ENCODE measurements at regions not wholly inside any gene's neighbourhood (a gene's known extent, or its start where the extent isn't known, plus 50 kb on each side); places are given as distances from the start of the nearest gene placed in this dataset.
"Not testable (repeated sequence)": the region's sequence is repeated elsewhere in the genome, so short reads cannot be mapped to it uniquely, and the experiment has no call there.

DNA sequence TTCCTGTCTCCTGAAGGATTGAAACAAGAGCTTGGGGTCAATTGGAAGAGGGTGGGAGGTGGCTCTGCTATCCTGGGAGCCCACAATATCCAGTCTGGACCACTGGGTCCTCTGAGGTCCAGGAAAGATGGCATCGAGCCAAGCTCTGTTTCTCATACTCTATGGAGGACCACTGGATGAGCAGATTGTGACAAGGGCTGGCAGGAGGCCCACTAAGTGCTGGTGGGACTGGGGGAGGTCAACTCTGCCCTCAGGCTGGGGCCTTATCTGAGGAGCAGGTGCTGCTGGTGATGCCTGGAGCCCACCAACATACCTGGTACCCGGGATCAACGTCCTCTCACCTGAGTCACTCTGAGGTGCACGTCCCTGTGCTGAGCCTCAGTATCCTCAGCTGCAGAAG lies 142.4 kb downstream of the NDUFA10 start:
- DNase-seq = no peak

- peak; percentile 47 for DNase-seq
Observed at GRCh38 chr2:239882331-239882732, 142.8 kb downstream of the NDUFA10 start.

- DNase-seq = no peak
Observed at GRCh38 chr2:239881561-239882320, 143.4 kb downstream of the NDUFA10 start.

DNA sequence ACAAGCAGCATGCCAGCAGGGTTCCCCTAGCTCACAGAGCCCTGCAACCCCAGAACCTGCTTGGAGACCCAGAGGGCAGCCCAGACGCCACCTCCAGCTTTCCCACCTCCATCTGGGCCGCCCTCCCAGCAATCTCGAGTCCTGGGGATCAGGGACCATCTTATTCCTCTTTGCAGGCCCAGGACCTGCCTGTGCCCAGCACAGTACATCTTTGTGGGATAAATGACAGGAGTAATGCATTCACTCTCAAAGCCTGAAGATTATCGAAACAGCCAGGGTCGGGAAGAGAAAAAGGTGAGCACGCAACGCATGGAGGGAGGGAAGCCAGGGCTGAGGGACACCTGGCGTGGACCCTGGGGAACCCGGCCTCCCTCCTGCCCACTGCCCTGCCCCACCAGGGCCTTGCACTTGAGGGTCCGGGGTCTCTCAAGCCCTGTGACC lies 144.1 kb downstream of the NDUFA10 start:
- DNase-seq = no peak

DNA sequence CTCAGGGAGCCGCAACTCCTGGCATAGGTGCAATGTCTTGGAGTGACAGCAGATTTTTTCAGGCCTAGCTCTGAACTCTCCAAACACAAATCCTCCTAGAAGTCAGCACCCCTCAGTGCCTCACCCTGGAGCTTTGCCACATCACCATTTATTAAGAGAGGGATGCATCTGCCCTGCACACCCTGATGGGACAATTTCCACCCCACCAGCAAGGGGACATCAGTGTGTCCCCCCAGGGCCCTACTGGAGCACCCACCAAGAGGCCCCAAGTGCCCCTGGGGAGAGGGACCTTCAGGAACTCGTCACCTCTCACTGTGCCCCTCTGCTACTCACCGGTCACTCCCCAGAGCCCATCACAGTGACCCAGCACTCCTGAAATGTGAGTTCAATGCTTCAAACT lies 144.7 kb downstream of the NDUFA10 start:
- no peak for DNase-seq

DNA sequence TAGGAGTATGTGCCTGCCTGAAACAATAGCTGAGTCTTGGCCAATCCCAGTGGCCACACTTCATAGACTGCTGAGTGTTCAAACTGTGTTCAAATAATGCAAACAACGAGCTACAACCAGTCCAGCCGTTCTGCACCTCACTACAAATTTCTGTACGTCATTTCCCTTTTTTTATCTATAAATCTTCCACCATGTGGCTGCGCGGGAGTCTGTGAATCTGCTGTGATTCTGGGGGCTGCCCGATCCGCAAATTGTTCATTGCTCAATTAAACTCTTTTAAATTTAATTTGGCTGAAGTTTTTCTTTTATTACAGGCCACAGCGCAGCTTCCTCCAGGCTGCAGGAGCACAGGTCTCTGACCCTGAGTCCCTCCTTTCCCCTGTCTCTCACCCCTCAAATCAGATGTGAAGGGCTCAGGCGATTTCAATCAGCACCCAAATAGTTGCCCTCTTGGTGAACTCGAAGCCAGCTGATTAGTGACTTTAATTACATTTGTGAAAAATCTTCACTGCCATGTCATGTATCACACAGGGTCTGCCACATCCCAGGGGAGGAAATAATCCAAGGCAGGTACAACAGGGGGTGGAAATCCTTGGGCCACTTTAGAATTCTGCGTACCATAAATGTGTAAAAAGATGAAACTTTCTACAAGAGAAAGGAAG lies 145.6 kb downstream of the NDUFA10 start:
- DNase-seq = no peak

GRCh38 chr2:239878686-239879085 lies 146.5 kb downstream of the NDUFA10 start:
- no peak for DNase-seq

DNA sequence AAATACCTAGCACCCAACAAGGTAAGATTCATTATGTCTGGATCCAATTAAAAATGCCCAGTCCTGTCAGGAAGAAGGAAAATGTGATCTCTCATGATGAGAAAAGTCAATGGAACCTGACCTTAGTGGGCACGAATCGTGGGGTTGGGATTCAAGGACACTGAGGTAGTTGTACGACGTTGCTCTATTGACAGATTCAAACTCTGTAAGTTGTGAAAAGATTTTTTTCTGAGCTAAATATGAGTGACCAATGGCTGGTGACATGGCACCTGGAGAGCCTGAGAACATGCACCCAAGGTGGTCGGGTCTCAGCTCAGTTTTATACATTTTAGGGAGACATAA lies 148.2 kb downstream of the NDUFA10 start:
- DNase-seq = no peak

DNA sequence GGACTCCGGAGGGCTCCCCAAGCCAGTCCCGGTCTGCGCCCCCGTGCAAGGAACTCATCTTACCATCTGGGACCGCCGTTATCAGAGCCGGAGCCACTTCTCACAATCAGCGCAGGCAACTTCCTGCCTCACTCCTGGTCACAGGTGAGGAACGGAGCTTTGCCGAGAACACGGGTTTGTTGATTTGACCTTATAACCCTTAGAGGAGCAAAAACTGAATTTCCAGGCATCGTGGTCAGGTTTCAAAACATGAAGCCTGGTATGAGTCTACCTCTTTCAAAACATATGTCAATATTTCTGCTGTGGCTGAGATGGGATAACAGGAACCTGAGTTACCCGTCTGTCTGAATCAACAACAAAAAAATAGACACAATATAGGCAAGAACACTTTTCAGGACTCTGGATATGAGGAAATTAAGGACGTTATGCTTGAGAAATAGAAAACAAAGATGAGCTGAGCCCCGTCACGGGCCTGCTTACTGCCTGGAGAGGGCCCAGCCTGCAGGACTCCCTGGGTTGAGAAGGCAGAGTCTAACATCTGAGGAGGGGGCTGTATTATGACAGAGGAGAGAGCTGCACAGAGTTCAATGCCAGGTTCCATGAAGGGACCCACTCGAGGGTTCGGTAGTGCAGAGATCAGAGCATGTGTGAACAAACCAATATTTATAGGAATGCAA lies 148.7 kb downstream of the NDUFA10 start:
- no peak for DNase-seq

DNA sequence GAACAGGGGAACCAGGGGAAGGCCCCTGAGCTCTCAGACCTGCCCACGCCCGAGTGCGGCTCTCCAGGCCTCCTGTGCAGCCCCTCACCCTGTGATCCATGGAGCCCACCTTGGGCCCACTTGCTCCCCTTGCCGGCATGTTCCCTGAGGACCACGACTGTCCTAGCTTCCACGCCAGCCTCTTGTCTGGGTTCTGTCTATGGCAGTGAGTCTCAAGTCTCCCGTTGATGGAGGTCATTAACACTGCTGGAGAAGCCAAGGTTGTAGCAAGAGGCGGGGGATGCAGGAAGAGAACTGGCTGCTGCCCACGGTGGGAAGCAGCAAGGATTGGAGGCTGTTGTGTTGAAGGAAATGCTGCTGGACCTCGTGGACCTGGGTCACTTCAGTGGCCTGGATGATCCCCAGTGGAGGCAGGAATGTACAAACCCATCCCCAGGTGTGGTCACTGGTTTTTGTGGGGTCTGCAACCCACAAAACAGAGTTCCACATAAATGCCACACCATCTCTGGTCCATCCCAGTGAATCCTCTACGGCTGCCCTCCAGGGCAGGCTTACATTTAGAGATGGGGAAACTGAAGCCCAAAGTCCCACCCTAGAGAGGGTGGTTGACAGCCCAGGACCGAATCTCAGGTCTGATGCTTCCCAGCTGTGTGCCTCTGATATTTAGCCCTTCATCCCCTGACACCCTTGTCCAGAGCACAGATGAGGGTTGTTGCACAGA lies 150.3 kb downstream of the NDUFA10 start:
- no peak for DNase-seq

- DNase-seq = no peak
Observed at GRCh38 chr2:239873656-239874635, 151.2 kb downstream of the NDUFA10 start.

DNA sequence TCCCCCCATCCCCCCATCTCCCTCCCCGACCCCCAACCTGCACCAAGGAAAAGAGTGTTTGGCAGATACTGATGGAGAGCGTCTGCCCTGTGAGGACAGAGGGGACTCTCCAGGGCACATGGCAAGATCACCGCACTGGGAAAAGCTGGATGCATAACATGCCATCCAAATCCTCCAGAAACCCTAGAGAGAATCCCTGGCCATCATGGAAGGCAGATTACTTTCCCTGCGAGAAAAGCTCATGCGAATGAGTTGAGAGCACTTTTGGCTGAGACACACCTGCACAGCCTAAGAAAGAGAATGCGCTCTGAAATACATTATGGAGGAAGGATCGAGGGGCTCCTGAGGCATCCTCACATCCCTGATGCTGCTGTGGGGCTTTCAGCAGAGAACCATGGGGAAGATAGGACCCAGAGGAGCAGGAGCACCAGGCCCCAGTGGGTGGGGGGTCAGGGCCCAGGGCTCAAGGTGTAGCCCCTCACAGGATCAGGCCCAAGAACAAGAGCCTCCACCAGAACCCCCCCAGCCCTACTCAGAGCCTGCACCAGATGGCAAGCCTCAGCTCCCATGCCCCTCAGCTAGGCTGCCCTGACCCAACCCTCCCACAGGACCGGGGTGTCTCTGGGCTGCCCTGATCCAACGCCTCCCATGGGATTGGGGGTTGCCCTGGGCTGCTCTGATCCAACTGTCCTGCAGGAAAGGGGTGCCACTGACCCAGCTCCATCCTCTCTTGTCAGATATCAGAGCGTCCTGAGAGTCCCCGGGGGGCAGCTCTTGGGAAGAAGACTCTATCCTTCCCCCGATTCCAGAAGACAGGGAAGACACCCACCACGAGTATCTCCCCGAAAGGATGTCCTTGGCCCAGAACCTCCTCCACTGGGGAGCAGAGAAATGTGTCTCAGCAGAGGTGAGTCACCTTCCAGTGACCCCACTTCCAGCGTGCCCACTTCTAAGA lies 153.4 kb downstream of the NDUFA10 start:
- no peak for DNase-seq

GRCh38 chr2:239870863-239871262 lies 154.3 kb downstream of the NDUFA10 start:
- no peak for DNase-seq

GRCh38 chr2:239870276-239870675 lies 154.9 kb downstream of the NDUFA10 start:
- no peak for DNase-seq

- DNase-seq = no peak
Observed at GRCh38 chr2:239869272-239870155, 155.6 kb downstream of the NDUFA10 start.

DNA sequence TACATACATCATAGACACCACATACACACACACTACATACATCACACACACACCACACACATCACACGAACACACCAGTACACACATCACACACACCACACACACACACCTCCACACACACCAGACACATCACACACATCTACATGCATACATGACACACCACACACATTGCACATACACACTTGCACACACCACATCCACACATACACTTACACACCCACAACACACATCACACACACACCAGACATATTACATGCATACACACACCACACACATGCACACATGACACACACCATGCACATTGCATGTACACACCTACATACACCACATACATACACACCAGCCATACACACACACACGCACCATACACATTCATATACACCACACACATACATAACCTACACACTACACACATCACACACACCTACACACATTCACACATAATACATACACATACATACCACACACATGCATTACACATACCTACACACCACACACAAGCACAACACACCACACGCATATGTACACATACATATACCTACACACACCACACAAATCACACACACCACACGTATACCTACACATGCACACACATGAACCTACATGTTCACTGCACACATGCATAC lies 156.5 kb downstream of the NDUFA10 start:
- no peak for DNase-seq

DNA sequence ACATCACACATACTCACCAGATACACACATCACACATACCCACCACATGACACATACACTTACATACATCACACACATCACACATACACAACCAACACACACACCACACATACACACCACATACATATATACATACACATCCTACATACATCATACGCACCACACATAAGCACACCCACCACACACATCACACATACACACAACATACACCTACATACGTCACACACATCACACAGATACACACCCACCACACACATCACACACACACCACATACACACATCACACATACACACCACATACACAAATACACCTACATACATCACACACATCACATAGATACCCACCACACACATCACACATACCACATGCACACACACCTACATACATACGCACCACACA lies 158.4 kb downstream of the NDUFA10 start:
- no peak for DNase-seq

- no peak for DNase-seq
Observed at GRCh38 chr2:239866350-239866749, 158.8 kb downstream of the NDUFA10 start.

GRCh38 chr2:239865856-239866255 lies 159.3 kb downstream of the NDUFA10 start:
- DNase-seq = not testable (repeated sequence)
